Type B pancreatic cell (in vitro differentiated cells): ENCODE measurements at regions not wholly inside any gene's neighbourhood (a gene's known extent, or its start where the extent isn't known, plus 50 kb on each side); places are given as distances from the start of the nearest gene placed in this dataset.

Source experiments
- DNase-seq: peaks from one replicate; pipeline ENCODE4 v3.0.0; 2021; ENCODE audit warnings: mixed read lengths; ENCODE audit not compliant: unreplicated experiment; ENCODE audit errors: extremely low spot score
- H3K27ac Mint-ChIP-seq: 2 replicates; pipeline ENCODE4 v1.8.0; 2021; ENCODE audit warnings: mild to moderate bottlenecking, mixed read lengths
- H3K27me3 Mint-ChIP-seq: 2 replicates; pipeline ENCODE4 v1.8.0; 2021; ENCODE audit warnings: mixed read lengths
- H3K36me3 Mint-ChIP-seq: 2 replicates; pipeline ENCODE4 v1.8.0; 2021; ENCODE audit warnings: mixed read lengths
- H3K4me1 Mint-ChIP-seq: one replicate; pipeline ENCODE4 v1.8.0; 2021; ENCODE audit warnings: mixed read lengths; ENCODE audit not compliant: unreplicated experiment
- H3K4me3 Mint-ChIP-seq: 2 replicates; pipeline ENCODE4 v1.8.0; 2021; ENCODE audit warnings: mild to moderate bottlenecking, mixed read lengths
- H3K9me3 Mint-ChIP-seq: 2 replicates; pipeline ENCODE4 v1.8.0; 2021; ENCODE audit warnings: mixed read lengths
- TF ChIP-seq, protein P1 (sequence below): fragments of 200-600 bp; sonication (generic); conservative IDR thresholded peaks from 2 replicates; pipeline ENCODE4 v1.5.0; 2021; ENCODE audit warnings: antibody characterized with exemption, mild to moderate bottlenecking

DNA sequence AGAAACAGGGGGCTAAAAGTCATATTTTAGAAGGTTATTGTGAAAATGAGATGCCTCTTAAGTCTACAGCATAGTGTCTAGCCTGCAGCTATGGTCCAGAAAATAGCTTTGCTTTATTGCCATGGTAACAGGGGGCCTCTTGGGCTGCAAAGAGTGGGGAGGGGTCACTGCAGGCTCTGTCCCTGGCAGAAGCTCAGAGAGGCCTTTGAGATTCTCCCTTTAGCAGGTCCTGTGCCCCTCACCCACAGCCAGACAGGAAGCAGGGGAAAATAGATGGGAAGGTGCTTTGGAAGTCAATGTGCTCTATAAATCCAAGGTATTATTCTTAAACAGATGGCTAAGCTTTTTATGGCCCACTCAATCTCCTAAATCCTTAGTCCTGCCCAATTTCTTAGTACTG lies 1021.3 kb upstream of the GYPC start:
- H3K9me3 Mint-ChIP-seq, result peaks cover 4% of the 10 kb centered on the region
- no peak overlapping the region for H3K27ac Mint-ChIP-seq
- H3K36me3 Mint-ChIP-seq, result no peaks in the 10 kb centered on the region
- no peak for DNase-seq
- peaks cover 7% of the 10 kb centered on the region for H3K4me1 Mint-ChIP-seq
- TF ChIP-seq, protein P1, sequence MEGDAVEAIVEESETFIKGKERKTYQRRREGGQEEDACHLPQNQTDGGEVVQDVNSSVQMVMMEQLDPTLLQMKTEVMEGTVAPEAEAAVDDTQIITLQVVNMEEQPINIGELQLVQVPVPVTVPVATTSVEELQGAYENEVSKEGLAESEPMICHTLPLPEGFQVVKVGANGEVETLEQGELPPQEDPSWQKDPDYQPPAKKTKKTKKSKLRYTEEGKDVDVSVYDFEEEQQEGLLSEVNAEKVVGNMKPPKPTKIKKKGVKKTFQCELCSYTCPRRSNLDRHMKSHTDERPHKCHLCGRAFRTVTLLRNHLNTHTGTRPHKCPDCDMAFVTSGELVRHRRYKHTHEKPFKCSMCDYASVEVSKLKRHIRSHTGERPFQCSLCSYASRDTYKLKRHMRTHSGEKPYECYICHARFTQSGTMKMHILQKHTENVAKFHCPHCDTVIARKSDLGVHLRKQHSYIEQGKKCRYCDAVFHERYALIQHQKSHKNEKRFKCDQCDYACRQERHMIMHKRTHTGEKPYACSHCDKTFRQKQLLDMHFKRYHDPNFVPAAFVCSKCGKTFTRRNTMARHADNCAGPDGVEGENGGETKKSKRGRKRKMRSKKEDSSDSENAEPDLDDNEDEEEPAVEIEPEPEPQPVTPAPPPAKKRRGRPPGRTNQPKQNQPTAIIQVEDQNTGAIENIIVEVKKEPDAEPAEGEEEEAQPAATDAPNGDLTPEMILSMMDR, result no peak
- H3K4me3 Mint-ChIP-seq, result no peak overlapping the region
- H3K27me3 Mint-ChIP-seq, result no peaks in the 10 kb centered on the region

DNA sequence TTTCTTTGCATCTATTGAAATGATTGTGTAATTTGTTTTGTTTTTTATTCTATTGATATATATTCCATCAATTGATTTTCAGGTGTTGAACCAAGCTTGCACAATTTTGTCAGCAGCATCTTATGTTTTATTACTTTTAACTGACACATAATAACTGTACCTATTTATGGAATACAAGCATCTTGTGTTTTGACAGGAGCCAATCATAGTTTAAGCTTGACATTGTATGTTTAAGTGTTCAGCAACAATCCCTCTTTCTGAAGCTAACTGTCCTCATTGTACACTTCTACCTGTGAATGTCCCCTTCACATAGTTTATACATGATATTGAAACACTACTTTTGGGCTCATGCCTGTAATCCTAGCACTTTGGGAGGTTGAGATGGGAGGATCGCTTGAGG lies 1017.6 kb upstream of the GYPC start:
- Mint-ChIP-seq H3K4me3 (no peak overlapping the region), H3K27ac (no peak overlapping the region), H3K36me3 (no peaks in the 10 kb centered on the region), H3K9me3 (peaks cover 4% of the 10 kb centered on the region), H3K27me3 (no peaks in the 10 kb centered on the region), H3K4me1 (peaks cover 17% of the 10 kb centered on the region)
- no peak for DNase-seq
- TF ChIP-seq, protein P1, result no peak

- peaks cover 21% of the 10 kb centered on the region for H3K4me1 Mint-ChIP-seq
- no peak overlapping the region for H3K4me3 Mint-ChIP-seq
- DNase-seq, result no peak
- H3K9me3 Mint-ChIP-seq, result no peaks in the 10 kb centered on the region
- H3K27me3 Mint-ChIP-seq, result no peaks in the 10 kb centered on the region
- no peak overlapping the region for H3K27ac Mint-ChIP-seq
- no peaks in the 10 kb centered on the region for H3K36me3 Mint-ChIP-seq
- TF ChIP-seq, protein P1, result no peak
Measured at GRCh38 chr2:125642032-125642431, 1013.9 kb upstream of the GYPC start.

DNA sequence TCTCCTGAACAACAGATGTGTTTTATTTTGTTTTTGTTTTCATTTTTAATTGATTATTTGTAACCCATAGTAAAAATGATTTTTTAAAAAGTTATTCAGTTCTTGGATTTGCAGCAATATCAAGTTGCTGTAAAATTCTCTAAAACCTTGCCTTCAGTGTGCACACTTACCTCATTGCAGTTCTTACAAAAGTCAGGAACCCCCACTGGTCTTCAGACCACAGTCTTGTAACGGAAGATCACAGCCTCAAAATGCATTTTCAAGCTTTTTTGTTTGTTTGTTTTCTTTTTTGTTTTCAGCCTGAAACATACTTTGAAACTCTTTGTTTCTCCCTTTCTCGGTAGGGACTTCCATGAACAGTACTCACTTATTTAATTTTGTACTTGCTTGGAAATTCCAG lies 1012.8 kb upstream of the GYPC start:
- peak overlapping the region; percentile 12 for H3K27ac Mint-ChIP-seq
- no peak for DNase-seq
- TF ChIP-seq, protein P1, result no peak
- H3K4me3 Mint-ChIP-seq, result peak overlapping the region; percentile 7
- H3K36me3 Mint-ChIP-seq, result no peaks in the 10 kb centered on the region
- peaks cover 21% of the 10 kb centered on the region for H3K4me1 Mint-ChIP-seq
- no peaks in the 10 kb centered on the region for H3K9me3 Mint-ChIP-seq
- H3K27me3 Mint-ChIP-seq, result no peaks in the 10 kb centered on the region

DNA sequence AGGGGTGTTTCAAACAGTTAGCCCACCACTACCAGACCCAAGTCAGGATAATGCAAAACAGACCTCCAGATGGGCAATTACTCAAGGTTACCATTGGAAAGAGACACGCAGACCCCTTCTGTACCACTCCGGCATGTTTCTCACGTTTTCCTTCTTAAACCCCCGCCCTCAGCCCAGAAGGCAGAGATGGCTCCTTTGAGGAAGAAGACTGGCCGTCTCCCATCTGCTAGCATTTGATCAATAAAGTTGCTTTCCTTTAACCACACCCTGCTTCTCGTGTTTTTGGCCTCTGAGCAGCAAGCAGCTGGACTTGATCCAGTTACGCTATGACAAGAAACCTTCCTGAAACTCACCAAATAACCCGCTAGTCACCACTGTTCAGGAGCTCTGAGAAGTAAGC lies 1012.4 kb upstream of the GYPC start:
- no peak overlapping the region for H3K27ac Mint-ChIP-seq
- no peaks in the 10 kb centered on the region for H3K9me3 Mint-ChIP-seq
- TF ChIP-seq, protein P1, result no peak
- H3K27me3 Mint-ChIP-seq, result no peaks in the 10 kb centered on the region
- no peak for DNase-seq
- peak overlapping the region; percentile 13 for H3K4me3 Mint-ChIP-seq
- H3K4me1 Mint-ChIP-seq, result peaks cover 21% of the 10 kb centered on the region
- no peaks in the 10 kb centered on the region for H3K36me3 Mint-ChIP-seq

DNA sequence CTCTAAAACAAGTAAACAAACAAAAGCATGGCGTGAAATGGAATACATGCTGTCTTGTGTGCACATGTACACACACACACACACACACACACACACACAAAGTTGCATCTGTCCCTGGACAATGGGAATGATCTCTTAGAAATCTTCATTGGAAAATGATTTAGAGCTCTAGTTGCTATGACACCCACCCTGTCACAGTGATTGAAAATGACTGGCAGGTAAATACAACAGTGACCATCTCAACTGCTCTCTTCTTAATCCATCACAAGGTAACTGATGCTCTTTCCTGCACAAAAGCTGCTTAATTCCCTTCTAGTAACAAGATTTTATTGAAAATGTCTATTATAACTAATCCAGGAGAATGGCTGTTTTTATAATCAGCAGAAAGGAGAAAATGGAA lies 1011.7 kb upstream of the GYPC start:
- Mint-ChIP-seq H3K27me3 (no peaks in the 10 kb centered on the region), H3K4me1 (peaks cover 21% of the 10 kb centered on the region), H3K36me3 (no peaks in the 10 kb centered on the region), H3K9me3 (no peaks in the 10 kb centered on the region), H3K4me3 (no peak overlapping the region), H3K27ac (no peak overlapping the region)
- TF ChIP-seq, protein P1, result no peak
- no peak for DNase-seq
